NT2/D1 (cell line): ENCODE measurements at regions not wholly inside any gene's neighbourhood (a gene's known extent, or its start where the extent isn't known, plus 50 kb on each side); places are given as distances from the start of the nearest gene placed in this dataset.

Source experiments
- SUZ12 ChIP-seq: IDR thresholded peaks from 2 replicates; pipeline ENCODE4 v1.6.1; 2011; ENCODE audit not compliant: insufficient read length, insufficient read depth; ENCODE audit errors: extremely low read depth
- ZNF274 ChIP-seq: IDR thresholded peaks from 2 replicates; pipeline ENCODE4 v1.6.1; 2011; ENCODE audit warnings: mild to moderate bottlenecking, low read depth, low read length

DNA sequence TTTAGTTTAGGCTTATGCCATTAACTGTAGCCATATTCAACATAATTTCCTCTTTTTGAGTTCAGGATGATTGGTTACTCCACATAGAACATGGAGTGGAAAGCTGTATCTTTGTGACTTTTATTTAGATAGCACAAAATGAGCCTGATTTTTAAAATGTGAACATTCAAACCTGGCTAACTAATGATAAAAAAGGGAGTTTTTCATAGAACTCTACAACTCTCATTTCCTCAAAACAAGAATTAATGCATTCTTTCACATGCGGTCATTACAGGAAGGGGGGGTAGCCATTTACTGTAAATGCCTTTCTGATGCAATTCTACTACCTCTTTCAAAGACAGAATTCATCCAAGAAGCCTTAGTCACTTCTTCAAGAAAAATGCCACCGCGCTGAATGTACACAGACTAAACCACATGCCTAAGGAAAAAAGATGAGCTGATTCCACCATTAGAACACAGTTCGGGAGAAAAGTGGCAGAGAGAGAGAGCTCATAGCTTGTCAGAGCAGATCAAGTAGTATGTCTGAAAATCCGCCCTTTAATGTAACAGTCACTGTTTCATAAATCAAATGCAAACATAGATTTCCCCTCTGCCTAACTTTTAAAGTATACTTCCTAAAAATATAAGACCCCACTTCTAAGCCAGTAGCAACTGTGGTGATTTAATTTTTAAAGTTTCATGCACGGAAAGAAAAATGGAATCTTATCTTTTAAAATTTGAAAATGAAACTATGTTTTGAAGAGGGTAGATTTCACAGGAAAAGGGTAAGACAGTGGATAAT lies 226.4 kb upstream of the KLF14 start:
- TF ChIP-seq ZNF274: no peak
- TF ChIP-seq SUZ12: no peak
